Renal pelvis (tissue), 1 donor: ENCODE measurements at regions not wholly inside any gene's neighbourhood (a gene's known extent, or its start where the extent isn't known, plus 50 kb on each side); places are given as distances from the start of the nearest gene placed in this dataset.

ENCODE experiments used
- DNase-seq: peaks from one replicate; pipeline ENCODE4 v3.0.0-alpha.2; 2013

- DNase-seq, result no peak
Observed at GRCh38 chr5:2335733-2336515, 415.6 kb downstream of the IRX2 start.

GRCh38 chr5:2335125-2335732, 416.2 kb downstream of the IRX2 start:
- no peak for DNase-seq

- peak; percentile 58 for DNase-seq
Observed at GRCh38 chr5:2334719-2335118, 416.8 kb downstream of the IRX2 start.

- DNase-seq, result no peak
Observed at GRCh38 chr5:2333291-2333690, 418.2 kb downstream of the IRX2 start.

GRCh38 chr5:2332521-2332920, 419.0 kb downstream of the IRX2 start:
- DNase-seq, result no peak

GRCh38 chr5:2330325-2331130, 420.9 kb downstream of the IRX2 start:
- no peak for DNase-seq

GRCh38 chr5:2329741-2330140, 421.7 kb downstream of the IRX2 start:
- DNase-seq, result no peak

GRCh38 chr5:2326601-2327000, 424.9 kb downstream of the IRX2 start:
- no peak for DNase-seq

GRCh38 chr5:2324788-2325187, 426.7 kb downstream of the IRX2 start:
- no peak for DNase-seq

GRCh38 chr5:2320611-2321010, 430.9 kb downstream of the IRX2 start:
- no peak for DNase-seq

GRCh38 chr5:2317540-2317939, 433.9 kb downstream of the IRX2 start:
- DNase-seq, result no peak

- DNase-seq, result no peak
Observed at GRCh38 chr5:2311851-2312250, 429.1 kb upstream of the IRX4 start.

GRCh38 chr5:2310946-2311345, 428.2 kb upstream of the IRX4 start:
- no peak for DNase-seq

- no peak for DNase-seq
Observed at GRCh38 chr5:2307631-2308030, 424.9 kb upstream of the IRX4 start.

- no peak for DNase-seq
Observed at GRCh38 chr5:2306711-2307110, 424.0 kb upstream of the IRX4 start.

GRCh38 chr5:2303431-2304100, 420.8 kb upstream of the IRX4 start:
- DNase-seq, result peak; percentile 73

GRCh38 chr5:2302169-2302568, 419.4 kb upstream of the IRX4 start:
- DNase-seq, result no peak

- no peak for DNase-seq
Observed at GRCh38 chr5:2300861-2301574, 418.3 kb upstream of the IRX4 start.

- no peak for DNase-seq
Observed at GRCh38 chr5:2300421-2300820, 417.7 kb upstream of the IRX4 start.

GRCh38 chr5:2299388-2300220, 416.9 kb upstream of the IRX4 start:
- DNase-seq, result no peak

GRCh38 chr5:2298781-2299180, 416.1 kb upstream of the IRX4 start:
- no peak for DNase-seq
